ENCODE measurements at regions not wholly inside any gene's neighbourhood (a gene's known extent, or its start where the extent isn't known, plus 50 kb on each side); places are given as distances from the start of the nearest gene placed in this dataset.
"Not testable (repeated sequence)": the region's sequence is repeated elsewhere in the genome, so short reads cannot be mapped to it uniquely, and the experiment has no call there.

DNA sequence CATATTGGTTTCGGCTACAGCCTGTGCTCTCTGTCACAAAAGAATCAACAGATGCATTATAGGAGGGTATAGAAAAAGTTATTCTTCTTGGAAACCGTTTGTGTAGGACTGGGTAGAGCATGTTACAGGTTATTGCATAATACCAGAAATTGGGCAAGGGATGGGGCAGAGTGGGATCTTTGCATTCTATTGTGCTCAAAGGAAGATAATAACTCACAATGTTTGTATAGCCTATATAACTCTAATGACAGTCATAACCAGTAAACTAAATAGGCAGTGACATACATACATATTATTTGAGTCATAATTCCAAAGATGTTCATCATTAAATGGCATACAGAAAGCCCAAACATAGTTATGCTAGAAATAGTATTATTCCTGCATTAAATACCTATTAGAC, 179.7 kb downstream of the XPNPEP1 start:
- H3K4me1 Mint-ChIP-seq (ENCODE audit: low read depth): no peaks in the 10 kb centered on the region

DNA sequence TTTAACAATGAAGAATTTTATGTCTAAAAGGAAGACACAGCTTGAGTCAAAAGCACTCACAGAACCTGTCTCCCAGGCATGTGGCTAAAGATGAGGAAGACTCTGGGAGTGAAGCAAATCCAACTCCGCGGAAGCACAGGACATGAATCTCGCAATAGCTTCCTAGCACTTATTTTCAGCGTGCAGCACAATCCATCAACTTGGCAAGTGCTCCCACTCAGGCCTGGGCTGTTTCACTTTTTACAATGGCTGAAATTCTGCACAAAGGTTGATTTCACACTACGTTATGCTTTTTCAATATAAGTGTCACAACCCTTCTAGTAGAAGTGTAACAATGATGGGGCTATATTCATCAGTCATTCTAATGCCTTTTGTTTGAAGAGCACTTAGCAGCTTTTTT, 180.2 kb downstream of the XPNPEP1 start:
- Mint-ChIP-seq H3K9me3 (no peaks in the 10 kb centered on the region), H3K4me3 (no peak overlapping the region), H3K4me1 (ENCODE audit: low read depth) (no peaks in the 10 kb centered on the region), H3K27ac (no peak overlapping the region), H3K36me3 (ENCODE audit: low read depth) (no peaks in the 10 kb centered on the region), H3K27me3 (no peaks in the 10 kb centered on the region)

More for the DNA sequence above, 179.7 kb downstream of the XPNPEP1 start:
- no peaks in the 10 kb centered on the region for H3K9me3 Mint-ChIP-seq
- no peaks in the 10 kb centered on the region for H3K36me3 Mint-ChIP-seq (ENCODE audit: low read depth)
- H3K27me3 Mint-ChIP-seq: no peaks in the 10 kb centered on the region
- H3K27ac Mint-ChIP-seq: no peak overlapping the region
- H3K4me3 Mint-ChIP-seq: no peak overlapping the region

DNA sequence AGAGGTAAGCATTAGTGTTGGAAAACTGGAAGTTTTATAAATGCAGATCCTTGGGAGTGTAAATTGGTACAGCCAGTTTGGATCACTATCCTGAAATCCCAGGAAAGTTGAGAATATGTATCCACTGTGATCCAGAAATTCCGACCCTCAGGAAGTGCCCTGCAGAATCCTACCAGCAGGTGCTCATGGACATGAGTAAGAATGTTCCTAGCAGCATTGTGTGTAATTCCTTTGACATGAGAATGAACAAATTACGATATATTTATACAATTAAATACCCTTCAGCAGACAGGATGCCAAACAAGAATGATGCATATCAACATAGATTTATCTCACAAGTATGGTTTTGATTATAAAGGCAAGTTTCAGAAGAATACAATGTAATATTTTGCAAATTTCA, 181.6 kb downstream of the XPNPEP1 start:
- Mint-ChIP-seq H3K4me1 (ENCODE audit: low read depth) (no peaks in the 10 kb centered on the region), H3K27me3 (peaks cover 7% of the 10 kb centered on the region), H3K36me3 (ENCODE audit: low read depth) (no peaks in the 10 kb centered on the region), H3K9me3 (no peaks in the 10 kb centered on the region), H3K4me3 (no peak overlapping the region), H3K27ac (no peak overlapping the region)

DNA sequence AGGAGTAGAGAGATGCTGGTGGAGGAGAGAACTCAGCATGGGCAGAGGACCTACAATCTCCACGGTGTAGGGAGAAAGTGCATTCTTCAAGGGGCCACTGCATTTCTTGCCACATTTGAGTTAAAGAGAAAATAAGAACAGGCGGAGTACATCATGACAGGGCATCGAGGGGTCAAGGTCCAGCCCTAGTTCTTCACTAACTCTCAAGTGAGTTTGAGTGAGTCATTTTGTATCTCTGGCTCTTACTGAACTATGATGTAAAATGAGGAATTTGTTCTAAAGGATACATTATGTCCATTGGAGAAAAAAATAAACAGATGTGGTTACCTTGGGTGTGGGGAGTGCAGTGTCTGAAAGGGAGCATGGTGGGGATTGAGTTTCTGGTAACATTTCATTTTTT, 182.9 kb downstream of the XPNPEP1 start:
- no peak overlapping the region for H3K27ac Mint-ChIP-seq
- no peak overlapping the region for H3K4me3 Mint-ChIP-seq
- H3K27me3 Mint-ChIP-seq: peaks cover 7% of the 10 kb centered on the region
- no peaks in the 10 kb centered on the region for H3K36me3 Mint-ChIP-seq (ENCODE audit: low read depth)
- no peaks in the 10 kb centered on the region for H3K4me1 Mint-ChIP-seq (ENCODE audit: low read depth)
- H3K9me3 Mint-ChIP-seq: no peaks in the 10 kb centered on the region

DNA sequence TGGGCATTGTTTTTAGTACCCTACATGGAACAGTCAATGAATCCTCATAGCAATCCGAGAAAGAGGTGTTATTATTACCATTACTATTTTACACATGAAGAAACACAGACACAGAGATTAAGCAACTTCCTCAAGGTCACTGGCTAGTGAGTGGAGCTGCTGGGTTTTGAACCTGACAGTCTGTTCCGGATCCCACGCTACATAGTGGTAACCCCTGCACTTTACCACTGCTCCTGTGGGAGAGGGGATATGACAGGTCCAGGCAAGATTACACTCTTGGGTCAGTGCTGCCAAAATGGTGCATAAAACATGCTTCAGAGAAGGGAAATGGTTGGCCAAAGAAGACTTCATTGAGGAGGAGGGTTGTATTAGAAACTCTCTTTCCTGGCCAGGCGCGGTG, 185.7 kb downstream of the XPNPEP1 start:
- H3K36me3 Mint-ChIP-seq (ENCODE audit: low read depth): no peaks in the 10 kb centered on the region
- H3K4me3 Mint-ChIP-seq: no peak overlapping the region
- no peaks in the 10 kb centered on the region for H3K9me3 Mint-ChIP-seq
- H3K27ac Mint-ChIP-seq: no peak overlapping the region
- peaks cover 7% of the 10 kb centered on the region for H3K27me3 Mint-ChIP-seq
- no peaks in the 10 kb centered on the region for H3K4me1 Mint-ChIP-seq (ENCODE audit: low read depth)

DNA sequence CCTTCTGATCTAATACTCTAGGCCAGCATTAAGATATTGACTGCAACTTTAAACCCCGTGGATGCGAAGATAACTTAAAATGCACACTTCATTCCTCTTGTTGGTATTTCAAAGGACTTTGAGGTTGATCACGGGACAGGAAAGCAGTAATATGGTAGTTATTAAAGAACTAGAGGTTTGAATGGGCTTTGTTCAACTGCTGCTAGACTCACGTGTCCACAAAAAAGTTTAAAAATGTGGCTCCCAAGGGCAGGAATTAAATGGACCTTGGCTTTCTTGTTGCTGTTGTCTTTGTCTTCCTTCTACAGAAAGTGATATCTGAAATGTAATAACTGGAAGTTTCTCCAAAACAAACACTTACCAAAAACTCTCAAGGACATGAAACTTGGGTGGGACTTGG, 186.3 kb downstream of the XPNPEP1 start:
- Mint-ChIP-seq H3K4me1 (ENCODE audit: low read depth) (no peaks in the 10 kb centered on the region), H3K27ac (no peak overlapping the region), H3K36me3 (ENCODE audit: low read depth) (no peaks in the 10 kb centered on the region), H3K27me3 (peaks cover 7% of the 10 kb centered on the region), H3K9me3 (no peaks in the 10 kb centered on the region), H3K4me3 (no peak overlapping the region)

DNA sequence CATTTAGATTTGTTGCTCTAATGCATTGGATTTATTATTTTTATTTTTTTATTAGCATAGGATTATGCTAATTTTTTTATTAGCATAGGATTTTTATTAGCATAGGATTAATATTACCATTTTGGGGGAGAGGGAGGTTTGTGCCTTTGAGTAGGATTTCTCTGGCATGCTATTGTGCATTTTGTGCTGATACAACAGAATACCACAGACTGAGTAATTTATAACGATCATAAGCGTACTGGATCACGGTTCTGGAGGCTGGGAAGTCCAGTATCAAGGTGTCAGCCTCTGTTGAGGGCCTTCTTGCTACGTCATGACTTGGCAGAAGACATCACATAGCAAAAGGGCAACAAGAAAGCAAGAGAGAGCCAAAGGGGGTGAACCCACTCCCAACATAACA, 187.5 kb downstream of the XPNPEP1 start:
- Mint-ChIP-seq H3K27ac (no peak overlapping the region), H3K36me3 (ENCODE audit: low read depth) (no peaks in the 10 kb centered on the region), H3K27me3 (peaks cover 7% of the 10 kb centered on the region), H3K4me3 (no peak overlapping the region), H3K4me1 (ENCODE audit: low read depth) (no peaks in the 10 kb centered on the region), H3K9me3 (no peaks in the 10 kb centered on the region)

DNA sequence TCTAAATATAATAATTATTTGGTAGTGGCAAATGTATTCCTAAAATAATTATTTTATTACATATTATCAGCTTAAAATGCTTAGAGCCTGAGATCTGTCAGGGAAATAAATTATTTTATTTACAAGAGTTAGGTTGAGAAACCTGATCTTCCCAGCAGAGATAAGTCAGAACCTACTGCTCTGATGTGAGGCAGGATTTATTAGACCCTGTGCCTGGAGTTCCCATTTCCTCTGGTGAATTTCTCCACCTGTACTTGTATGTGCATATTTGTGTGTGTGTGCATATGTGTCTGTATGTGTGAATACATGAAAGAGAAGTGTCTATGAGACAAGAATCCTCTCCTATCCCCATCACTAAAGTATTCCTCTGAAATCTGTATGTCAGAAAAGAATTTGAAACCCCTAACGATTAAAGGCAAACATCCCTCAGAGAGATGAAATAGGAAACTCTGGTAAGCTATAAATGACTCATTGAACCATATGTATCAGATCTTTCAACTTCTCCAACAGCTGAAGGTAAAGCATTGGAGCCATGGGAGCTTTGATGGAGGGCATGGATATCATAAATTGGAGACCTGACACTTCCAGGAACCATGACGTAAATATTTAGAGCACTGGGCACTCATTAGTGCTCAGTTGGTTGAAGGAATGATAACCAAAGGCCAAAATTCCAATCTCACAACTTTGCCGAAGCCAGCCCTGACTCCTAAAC, 190.9 kb downstream of the XPNPEP1 start:
- no peaks in the 10 kb centered on the region for H3K36me3 Mint-ChIP-seq (ENCODE audit: low read depth)
- no peak overlapping the region for H3K27ac Mint-ChIP-seq
- H3K4me3 Mint-ChIP-seq: no peak overlapping the region
- H3K9me3 Mint-ChIP-seq: no peaks in the 10 kb centered on the region
- H3K4me1 Mint-ChIP-seq (ENCODE audit: low read depth): no peaks in the 10 kb centered on the region
- H3K27me3 Mint-ChIP-seq: peaks cover 7% of the 10 kb centered on the region

DNA sequence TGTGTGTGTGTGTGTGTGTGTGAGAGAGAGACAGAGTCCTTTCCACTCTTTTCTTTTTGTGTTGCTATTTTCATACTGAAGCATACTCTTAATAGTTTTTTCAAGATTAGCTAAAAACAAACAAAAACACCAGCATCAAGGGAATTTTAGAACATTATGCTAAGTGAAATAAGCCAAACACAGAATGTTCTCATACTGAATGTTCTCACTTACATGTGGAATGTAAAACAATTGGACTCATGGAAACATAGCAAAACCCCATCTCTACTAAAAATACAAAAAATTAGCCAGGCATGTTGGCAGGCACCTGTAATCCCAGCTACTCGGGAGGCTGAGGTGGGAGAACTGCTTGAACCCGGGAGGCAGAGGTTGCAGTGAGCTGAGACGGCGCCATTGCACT, 193.4 kb downstream of the XPNPEP1 start:
- not testable (repeated sequence) for H3K4me1 Mint-ChIP-seq (ENCODE audit: low read depth); H3K4me3 Mint-ChIP-seq; H3K36me3 Mint-ChIP-seq (ENCODE audit: low read depth); H3K9me3 Mint-ChIP-seq; H3K27ac Mint-ChIP-seq; H3K27me3 Mint-ChIP-seq

DNA sequence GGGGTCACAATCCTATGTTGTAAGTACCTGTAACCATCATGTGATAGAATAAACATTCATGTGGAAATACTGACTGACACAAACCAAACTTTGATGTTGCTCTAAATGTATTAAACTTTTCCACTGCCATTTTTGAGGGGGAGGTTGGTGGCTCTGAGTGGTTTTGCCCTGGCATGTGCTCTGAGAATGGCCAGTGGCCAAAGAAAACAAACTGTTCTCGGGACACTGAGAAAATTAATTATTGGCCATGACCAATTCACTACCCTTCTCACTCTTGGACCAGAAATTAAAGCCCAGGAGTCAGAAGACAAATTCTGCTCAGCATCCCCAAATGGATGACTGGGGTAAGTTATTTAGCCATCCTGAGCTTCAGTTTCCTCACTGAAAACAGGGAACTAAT, 195.9 kb downstream of the XPNPEP1 start:
- H3K4me3 Mint-ChIP-seq: no peak overlapping the region

DNA sequence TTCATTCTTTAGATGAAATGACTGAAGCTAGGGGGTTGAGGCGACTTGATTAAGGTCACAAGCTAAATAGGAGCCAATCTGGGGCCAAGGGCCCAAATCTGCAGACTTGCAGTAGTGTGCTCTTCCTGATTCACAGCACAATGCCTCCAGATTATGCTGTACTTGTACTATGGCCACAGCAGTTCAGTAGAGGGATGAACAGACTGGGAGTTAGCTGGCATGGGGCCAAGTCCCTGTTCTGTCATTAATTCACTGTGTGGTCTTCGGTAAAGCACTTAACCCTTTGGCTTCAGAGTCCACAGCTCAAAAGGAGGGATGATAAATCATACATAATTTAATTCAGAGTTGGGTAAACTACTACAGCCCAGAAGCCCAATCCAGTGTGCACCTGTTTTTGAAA, 196.8 kb downstream of the XPNPEP1 start:
- no peak overlapping the region for H3K27ac Mint-ChIP-seq
- H3K36me3 Mint-ChIP-seq (ENCODE audit: low read depth): no peaks in the 10 kb centered on the region
- H3K27me3 Mint-ChIP-seq: peaks cover 4% of the 10 kb centered on the region
- no peaks in the 10 kb centered on the region for H3K9me3 Mint-ChIP-seq
- H3K4me1 Mint-ChIP-seq (ENCODE audit: low read depth): no peaks in the 10 kb centered on the region
- H3K4me3 Mint-ChIP-seq: no peak overlapping the region

More for the DNA sequence above, 195.9 kb downstream of the XPNPEP1 start:
- Mint-ChIP-seq H3K9me3 (no peaks in the 10 kb centered on the region), H3K36me3 (ENCODE audit: low read depth) (no peaks in the 10 kb centered on the region), H3K27ac (no peak overlapping the region), H3K27me3 (peaks cover 4% of the 10 kb centered on the region), H3K4me1 (ENCODE audit: low read depth) (no peaks in the 10 kb centered on the region)

DNA sequence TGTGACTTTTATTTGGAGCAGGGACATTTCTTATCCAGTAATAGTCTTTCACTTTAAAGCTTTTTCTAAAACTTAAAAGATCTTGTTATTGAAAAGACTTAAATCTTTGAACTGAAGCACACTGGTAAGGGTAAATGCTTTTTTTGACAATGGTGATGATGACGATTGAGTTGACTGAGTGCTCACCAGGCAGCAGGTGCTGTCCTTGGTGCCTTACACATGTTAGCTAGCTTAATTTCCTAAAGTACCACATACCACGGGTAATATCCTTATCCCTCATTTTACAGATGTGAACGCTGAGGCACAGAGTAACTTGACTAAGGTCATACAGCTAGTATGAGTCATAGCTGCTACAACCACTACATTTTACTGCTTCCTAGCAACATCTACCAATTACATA, 200.0 kb downstream of the XPNPEP1 start:
- no peaks in the 10 kb centered on the region for H3K27me3 Mint-ChIP-seq
- H3K4me3 Mint-ChIP-seq: no peak overlapping the region
- no peaks in the 10 kb centered on the region for H3K4me1 Mint-ChIP-seq (ENCODE audit: low read depth)
- no peaks in the 10 kb centered on the region for H3K9me3 Mint-ChIP-seq
- H3K36me3 Mint-ChIP-seq (ENCODE audit: low read depth): no peaks in the 10 kb centered on the region
- no peak overlapping the region for H3K27ac Mint-ChIP-seq

DNA sequence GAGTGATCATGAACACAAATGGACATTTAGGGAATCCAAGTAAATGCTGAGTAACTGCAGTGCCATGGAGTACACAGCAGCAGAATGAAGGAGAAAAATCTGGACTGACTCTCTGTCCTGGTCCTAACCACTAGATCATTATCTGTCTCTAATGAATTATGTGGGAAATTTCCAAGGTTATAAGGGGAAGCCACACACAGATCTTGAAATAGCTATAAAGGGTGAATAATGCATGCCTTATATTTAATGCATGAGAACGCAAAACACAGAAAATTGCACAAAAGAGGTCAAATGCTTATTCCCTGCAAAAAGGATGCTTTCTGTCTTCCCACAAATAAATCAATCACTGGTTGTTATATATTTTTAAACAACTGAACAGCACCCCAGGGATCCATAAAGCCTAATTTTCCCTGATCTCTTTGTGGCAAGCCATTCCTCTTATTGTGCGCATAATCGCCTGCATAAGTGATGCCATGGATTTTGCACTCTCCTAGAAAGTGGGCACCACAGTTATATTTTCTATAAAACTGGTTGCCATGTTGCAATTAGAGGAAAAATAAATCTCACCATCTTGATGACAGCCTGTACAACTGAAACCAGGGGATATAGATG, 201.8 kb downstream of the XPNPEP1 start:
- no peaks in the 10 kb centered on the region for H3K27me3 Mint-ChIP-seq
- no peaks in the 10 kb centered on the region for H3K9me3 Mint-ChIP-seq
- no peak overlapping the region for H3K4me3 Mint-ChIP-seq
- H3K4me1 Mint-ChIP-seq (ENCODE audit: low read depth): no peaks in the 10 kb centered on the region
- no peaks in the 10 kb centered on the region for H3K36me3 Mint-ChIP-seq (ENCODE audit: low read depth)
- H3K27ac Mint-ChIP-seq: no peak overlapping the region

DNA sequence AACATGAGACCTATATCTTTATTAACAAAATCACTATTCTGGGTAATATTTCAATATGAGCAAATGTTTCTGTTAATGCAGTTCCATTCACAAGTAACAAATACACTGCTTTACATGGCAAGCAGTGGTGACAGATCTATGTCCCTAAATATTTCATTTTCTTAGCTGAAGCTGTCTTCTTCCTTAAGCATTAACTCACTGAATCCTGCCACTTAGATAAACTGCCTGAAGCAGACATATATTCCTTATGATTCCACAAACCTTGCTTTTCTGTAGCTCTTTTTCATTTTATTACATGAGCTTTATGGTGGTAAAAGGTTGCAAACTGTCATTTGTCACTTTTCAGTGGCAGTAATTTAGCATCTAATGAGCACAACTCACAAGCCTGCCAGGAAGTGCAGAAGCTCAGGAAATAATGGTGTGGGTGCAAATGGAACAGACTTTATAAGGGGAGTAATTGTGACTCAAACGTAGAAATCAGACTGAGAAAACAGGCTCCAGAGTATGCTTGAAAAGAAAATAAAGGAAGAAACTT, 217.2 kb downstream of the XPNPEP1 start:
- H3K9me3 Mint-ChIP-seq: peaks cover 5% of the 10 kb centered on the region

DNA sequence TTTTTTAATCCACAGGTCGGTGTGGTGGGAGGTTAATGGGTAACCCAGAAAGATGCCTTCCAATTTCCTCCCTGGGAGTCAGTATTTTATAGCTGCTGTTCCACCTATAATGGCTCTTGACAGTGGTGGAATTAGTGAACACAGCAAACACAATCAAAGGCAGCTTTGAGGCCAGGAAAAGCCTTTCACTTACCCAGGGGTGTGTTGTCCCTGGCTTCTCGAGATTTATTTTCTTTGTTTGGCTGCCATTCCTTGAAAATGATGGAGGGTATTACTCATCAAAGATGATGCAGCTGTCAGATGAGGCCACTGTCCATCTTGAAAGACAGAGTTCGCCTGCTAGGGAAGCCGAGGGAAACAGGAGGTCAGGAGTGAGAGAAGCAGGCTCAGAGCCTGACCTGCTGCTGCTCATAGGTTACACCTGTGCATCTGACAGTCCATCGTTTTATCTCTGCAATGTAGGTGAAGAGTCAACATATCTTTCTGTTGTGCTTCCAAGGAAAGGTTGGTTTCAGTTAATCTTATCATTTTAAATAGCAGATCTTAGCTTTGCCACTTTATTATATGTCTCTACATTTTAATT, 221.6 kb downstream of the XPNPEP1 start:
- H3K9me3 Mint-ChIP-seq: no peaks in the 10 kb centered on the region

More for the DNA sequence above, 217.2 kb downstream of the XPNPEP1 start:
- Mint-ChIP-seq H3K27ac (no peak overlapping the region), H3K27me3 (no peaks in the 10 kb centered on the region), H3K4me1 (ENCODE audit: low read depth) (no peaks in the 10 kb centered on the region), H3K4me3 (no peak overlapping the region), H3K36me3 (ENCODE audit: low read depth) (no peaks in the 10 kb centered on the region)

More for the DNA sequence above, 221.6 kb downstream of the XPNPEP1 start:
- no peak overlapping the region for H3K27ac Mint-ChIP-seq
- H3K36me3 Mint-ChIP-seq (ENCODE audit: low read depth): no peaks in the 10 kb centered on the region
- no peaks in the 10 kb centered on the region for H3K4me1 Mint-ChIP-seq (ENCODE audit: low read depth)
- no peak overlapping the region for H3K4me3 Mint-ChIP-seq
- H3K27me3 Mint-ChIP-seq: no peaks in the 10 kb centered on the region
